Panc1 (cell line): ENCODE measurements at regions not wholly inside any gene's neighbourhood (a gene's known extent, or its start where the extent isn't known, plus 50 kb on each side); places are given as distances from the start of the nearest gene placed in this dataset.

Experiments
- SIN3A ChIP-seq: IDR thresholded peaks from 2 replicates; pipeline ENCODE4 v1.6.1; 2012; ENCODE audit warnings: low read depth, mild to moderate bottlenecking, low read length, moderate library complexity, borderline replicate concordance; ENCODE audit not compliant: insufficient read depth
- TF ChIP-seq, protein P1 (sequence below), 2 experiments: IDR thresholded peaks; 2 replicates each; pipeline ENCODE4 v1.6.1; 2011 to 2012; ENCODE audit warnings: low read depth in 2 of 2, control low read depth in 1 of 2, low read length in 1 of 2, mild to moderate bottlenecking in 1 of 2, moderate library complexity in 1 of 2; ENCODE audit not compliant: insufficient read depth in 1 of 2
- TF ChIP-seq, protein P2 (sequence below): fragments of 450-650 bp; IDR thresholded peaks from 2 replicates; pipeline ENCODE4 v1.5.1; 2017; ENCODE audit warnings: mild to moderate bottlenecking

DNA sequence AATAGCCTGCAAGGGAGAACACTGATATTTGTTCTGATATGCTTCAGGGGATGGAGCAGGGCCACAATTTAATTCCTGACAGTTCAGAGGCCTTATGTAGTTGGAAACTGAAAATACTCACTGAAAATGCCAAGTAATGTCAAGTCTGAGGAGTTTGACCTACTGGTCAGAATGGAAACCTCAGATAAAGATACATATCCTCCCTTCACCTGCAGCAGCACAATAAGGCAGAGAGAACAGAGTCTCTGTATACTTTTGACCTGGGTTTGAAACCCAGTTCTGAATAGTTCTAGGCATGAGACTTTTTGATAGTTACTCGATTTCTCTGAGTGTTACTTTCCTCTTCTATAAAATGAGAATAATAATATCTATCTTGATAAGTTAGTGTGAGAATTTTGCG, 65.8 kb upstream of the TRPC5 start:
- TF ChIP-seq, protein P1, sequence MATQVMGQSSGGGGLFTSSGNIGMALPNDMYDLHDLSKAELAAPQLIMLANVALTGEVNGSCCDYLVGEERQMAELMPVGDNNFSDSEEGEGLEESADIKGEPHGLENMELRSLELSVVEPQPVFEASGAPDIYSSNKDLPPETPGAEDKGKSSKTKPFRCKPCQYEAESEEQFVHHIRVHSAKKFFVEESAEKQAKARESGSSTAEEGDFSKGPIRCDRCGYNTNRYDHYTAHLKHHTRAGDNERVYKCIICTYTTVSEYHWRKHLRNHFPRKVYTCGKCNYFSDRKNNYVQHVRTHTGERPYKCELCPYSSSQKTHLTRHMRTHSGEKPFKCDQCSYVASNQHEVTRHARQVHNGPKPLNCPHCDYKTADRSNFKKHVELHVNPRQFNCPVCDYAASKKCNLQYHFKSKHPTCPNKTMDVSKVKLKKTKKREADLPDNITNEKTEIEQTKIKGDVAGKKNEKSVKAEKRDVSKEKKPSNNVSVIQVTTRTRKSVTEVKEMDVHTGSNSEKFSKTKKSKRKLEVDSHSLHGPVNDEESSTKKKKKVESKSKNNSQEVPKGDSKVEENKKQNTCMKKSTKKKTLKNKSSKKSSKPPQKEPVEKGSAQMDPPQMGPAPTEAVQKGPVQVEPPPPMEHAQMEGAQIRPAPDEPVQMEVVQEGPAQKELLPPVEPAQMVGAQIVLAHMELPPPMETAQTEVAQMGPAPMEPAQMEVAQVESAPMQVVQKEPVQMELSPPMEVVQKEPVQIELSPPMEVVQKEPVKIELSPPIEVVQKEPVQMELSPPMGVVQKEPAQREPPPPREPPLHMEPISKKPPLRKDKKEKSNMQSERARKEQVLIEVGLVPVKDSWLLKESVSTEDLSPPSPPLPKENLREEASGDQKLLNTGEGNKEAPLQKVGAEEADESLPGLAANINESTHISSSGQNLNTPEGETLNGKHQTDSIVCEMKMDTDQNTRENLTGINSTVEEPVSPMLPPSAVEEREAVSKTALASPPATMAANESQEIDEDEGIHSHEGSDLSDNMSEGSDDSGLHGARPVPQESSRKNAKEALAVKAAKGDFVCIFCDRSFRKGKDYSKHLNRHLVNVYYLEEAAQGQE (IDR thresholded peaks at IDR 0.05; ENCODE audit: insufficient read depth in 1 of 2, low read depth in 2 of 2, low read length in 1 of 2), result no peak
- TF ChIP-seq, protein P2, sequence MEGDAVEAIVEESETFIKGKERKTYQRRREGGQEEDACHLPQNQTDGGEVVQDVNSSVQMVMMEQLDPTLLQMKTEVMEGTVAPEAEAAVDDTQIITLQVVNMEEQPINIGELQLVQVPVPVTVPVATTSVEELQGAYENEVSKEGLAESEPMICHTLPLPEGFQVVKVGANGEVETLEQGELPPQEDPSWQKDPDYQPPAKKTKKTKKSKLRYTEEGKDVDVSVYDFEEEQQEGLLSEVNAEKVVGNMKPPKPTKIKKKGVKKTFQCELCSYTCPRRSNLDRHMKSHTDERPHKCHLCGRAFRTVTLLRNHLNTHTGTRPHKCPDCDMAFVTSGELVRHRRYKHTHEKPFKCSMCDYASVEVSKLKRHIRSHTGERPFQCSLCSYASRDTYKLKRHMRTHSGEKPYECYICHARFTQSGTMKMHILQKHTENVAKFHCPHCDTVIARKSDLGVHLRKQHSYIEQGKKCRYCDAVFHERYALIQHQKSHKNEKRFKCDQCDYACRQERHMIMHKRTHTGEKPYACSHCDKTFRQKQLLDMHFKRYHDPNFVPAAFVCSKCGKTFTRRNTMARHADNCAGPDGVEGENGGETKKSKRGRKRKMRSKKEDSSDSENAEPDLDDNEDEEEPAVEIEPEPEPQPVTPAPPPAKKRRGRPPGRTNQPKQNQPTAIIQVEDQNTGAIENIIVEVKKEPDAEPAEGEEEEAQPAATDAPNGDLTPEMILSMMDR, result no peak
- TF ChIP-seq SIN3A, result no peak
